HG02623 (cell line): ENCODE measurements at regions not wholly inside any gene's neighbourhood (a gene's known extent, or its start where the extent isn't known, plus 50 kb on each side); places are given as distances from the start of the nearest gene placed in this dataset.

Experiments used
- ATAC-seq: cut with Tn5 transposase; IDR thresholded peaks from one replicate; pipeline ENCODE4 v1.9.1; 2021; ENCODE audit warnings: moderate library complexity; ENCODE audit not compliant: unreplicated experiment

DNA sequence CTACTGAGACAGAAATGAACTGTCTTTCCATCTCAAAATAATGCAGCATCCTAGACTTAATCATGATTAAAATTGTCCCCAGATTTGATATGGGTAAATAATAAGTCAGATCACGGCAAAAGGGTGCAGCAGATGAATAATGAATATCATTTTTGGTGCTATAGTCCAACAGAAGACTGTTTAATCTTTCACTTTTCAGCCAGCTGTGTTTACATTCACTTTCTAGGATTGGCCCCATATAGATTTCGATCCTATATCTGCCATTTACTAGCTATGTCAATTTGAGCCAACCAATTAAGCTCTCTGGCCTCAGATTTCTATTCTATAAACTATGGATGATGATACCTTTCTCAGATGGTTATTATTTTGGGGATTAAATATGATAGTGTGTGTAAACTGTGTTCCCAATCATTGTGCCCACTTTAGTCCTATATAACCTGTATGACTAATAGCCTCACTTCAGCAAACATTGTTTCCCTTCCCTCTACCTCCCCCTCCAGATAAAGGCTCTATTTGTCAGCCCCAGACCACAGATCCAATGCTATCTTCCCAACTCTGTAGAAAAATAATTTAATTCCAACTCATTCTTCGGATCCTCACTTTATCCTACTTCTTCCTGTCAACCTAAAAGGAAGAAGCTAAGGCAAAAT, 53.6 kb upstream of the NT5E start:
- ATAC-seq, result no peak

- no peak for ATAC-seq
Observed at GRCh38 chr6:85395746-85396145, 54.1 kb upstream of the NT5E start.

DNA sequence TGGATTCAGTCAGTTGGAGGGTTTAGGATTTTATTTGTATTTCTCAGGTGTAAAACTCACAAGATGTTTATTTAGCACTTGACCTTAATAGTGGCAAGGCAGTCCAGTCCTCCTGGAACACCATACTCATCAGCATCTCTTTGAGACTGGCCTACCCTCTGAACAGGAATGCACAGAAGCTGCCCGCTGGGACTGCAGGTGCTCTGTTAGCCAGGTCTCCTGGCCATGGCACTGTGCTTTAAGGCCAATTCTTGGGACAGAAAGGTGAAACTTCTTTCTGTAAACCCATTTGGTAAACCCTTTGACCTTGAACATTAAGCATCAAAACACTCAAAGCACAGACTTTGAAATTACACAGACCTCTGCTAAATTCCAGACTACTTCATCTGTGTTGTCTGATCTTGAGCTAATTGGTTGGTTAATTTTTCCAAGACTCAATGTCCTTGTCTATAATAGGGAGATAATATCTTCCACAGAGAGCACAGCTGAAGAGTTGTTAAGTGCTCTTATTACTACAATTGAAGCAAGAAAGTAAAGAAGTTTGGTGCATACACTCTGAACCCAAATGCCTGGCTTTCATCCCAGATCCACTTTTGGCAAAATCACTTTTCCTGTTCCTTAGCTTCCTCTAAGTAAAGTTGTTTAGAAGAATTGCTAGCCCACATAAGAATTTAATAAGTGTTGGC, 54.9 kb upstream of the NT5E start:
- ATAC-seq, result no peak

GRCh38 chr6:85394199-85394598, 55.7 kb upstream of the NT5E start:
- ATAC-seq, result no peak

DNA sequence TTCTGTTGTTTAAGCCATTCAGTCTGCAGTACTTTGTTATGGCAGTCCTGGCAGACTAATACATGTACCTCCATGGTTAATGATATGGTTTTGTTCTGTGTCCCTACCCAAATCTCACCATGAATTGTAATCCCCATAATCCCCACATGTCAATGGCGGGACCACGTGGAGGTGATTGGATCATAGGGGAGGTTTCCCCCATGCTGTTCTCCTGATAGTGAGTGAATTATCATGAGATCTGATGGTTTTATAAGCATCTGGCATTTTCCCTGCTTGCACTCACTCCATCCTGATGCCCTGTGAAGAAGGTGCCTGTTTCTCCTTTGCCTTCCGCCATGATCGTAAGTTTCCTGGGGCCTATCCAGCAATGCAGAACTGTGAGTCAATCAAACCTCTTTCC, 57.5 kb upstream of the NT5E start:
- ATAC-seq, result no peak

GRCh38 chr6:85390775-85391174, 59.1 kb upstream of the NT5E start:
- no peak for ATAC-seq

- ATAC-seq, result no peak
Observed at GRCh38 chr6:85390105-85390728, 59.7 kb upstream of the NT5E start.

- ATAC-seq, result no peak
Observed at GRCh38 chr6:85389151-85389797, 60.6 kb upstream of the NT5E start.

DNA sequence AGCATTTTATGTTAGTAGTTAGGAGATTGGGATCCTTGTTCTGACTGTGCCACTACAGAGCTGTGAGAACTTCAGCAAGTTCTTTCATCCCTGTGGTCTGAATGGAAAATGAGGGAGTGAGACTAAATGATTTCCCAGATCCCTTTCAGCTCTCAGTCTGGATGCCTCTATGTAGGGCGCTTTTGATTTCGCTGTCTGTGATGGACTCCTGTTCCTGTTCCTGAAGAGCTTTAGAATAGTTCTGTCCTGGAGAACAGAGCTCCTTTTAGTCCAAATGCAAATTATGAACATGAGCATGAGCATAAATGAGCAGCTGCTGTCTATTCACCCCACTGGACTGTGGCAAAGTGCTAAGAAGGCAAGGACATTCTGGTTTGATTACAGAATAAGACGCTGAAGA, 61.4 kb upstream of the NT5E start:
- ATAC-seq, result no peak

DNA sequence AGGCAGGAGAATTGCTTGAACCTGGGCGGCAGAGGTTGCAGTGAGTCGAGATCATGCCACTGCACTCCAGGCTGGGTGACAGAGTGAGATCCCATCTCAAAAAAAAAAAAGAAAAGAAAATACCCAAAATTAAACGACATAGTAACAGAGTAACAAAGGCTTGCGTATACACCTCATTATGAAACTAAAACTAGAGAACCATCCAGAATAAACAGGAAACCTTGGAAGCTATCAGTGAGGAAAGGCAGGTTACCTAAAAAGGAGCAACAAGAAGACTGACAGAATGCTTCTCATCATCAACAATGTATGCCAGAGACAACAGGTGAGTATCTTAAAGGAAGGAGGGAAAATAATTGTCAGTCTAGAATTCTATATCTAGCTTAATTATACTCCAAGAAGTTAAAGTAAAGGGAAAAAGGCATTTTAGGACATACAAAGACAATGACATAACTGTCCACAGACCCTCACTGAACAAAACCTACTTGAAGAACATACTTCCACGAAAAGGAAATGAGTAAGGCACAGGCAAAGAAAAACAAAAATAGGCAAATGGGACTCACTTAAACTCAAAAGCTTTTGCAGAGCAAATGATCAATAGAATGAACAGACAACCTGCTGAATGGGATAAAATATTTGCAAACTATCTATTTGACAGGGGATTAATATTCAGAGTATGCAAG, 64.1 kb upstream of the NT5E start:
- no peak for ATAC-seq

DNA sequence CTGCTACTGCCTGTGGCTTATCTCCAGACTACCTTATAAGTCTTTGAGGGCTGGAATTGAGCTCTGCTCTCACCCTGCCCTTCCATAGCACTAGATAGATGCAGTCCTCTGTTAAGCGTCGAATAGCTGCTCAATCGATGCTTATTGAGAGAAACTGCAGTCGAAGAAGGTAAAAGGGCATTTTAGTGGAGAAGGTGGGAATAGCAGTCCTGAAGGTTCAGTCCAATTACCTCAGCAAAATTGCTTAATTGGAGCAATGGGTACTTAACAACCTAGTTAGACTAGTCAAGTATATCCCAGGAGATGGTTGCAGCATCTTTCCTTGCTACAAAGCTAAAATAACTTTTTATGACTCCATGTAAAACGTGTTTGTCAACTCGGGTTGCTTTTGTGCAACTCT, 66.8 kb upstream of the NT5E start:
- ATAC-seq, result no peak

GRCh38 chr6:85382541-85382940, 67.3 kb upstream of the NT5E start:
- no peak for ATAC-seq

DNA sequence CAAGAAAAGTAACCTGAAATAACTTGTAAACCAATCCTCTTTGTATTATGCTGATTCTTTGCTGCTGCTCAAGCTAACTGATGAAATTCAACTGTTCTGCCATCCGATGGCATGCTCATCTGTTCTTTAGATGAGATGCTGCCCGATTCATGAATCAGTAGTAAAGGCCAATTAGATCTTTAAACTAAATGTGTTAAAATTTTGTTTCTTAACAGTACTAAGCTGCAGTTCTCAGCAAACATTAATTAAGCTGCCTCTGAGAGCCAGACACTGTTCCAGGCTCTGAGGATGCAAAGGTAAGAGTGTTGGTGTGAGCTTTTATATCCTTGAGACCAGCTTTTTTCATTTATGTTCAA, 77.0 kb upstream of the NT5E start:
- no peak for ATAC-seq

- no peak for ATAC-seq
Observed at GRCh38 chr6:85372188-85372914, 77.5 kb upstream of the NT5E start.

DNA sequence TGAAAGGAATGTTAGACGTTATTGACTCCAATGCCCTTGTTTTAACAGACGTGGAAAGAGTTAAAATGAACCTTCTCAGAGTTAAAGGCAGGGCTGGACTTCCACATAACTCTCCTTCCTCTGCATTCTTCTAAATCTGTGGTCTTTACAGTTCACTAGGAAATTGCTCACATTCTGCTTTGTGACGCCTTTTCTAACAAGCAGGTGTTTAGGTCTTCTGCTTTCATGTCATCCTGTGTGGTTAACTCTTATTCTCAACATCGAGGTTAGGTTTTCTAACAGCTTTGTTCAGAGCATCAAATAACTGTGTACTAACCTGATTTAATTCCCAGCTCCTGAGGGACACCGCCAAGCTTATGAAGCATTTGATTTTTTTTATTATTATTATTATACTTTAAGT, 81.3 kb upstream of the NT5E start:
- ATAC-seq, result no peak

GRCh38 chr6:85364344-85364743, 85.5 kb upstream of the NT5E start:
- ATAC-seq, result no peak

- ATAC-seq, result no peak
Observed at GRCh38 chr6:85363870-85364269, 86.0 kb upstream of the NT5E start.

- ATAC-seq, result no peak
Observed at GRCh38 chr6:85362652-85363310, 87.1 kb upstream of the NT5E start.

DNA sequence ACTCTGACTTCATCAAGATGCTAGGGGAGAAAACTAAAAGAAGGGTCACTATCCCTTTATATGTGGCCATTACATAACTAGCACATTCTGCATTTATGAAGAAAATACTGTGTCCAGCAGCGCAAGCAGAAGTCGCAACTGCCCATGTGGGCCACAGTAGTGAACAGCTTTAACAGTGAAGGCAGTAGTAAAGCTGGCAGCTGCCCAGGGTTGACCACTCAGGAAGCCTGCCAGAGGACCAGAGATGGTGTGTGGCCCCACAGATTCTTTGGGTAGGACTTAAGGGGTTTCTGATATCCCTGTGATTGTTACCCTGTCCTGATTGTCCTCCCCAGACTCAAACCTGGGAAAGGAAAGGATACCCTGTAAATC, 88.3 kb upstream of the NT5E start:
- ATAC-seq, result no peak
